Endothelial cell of umbilical vein (primary cell): ENCODE measurements at regions not wholly inside any gene's neighbourhood (a gene's known extent, or its start where the extent isn't known, plus 50 kb on each side); places are given as distances from the start of the nearest gene placed in this dataset.

ENCODE experiments used
- EZH2 ChIP-seq: IDR thresholded peaks from 2 replicates; pipeline ENCODE4 v1.6.1; 2012; ENCODE audit warnings: borderline replicate concordance, low read depth, mild to moderate bottlenecking, moderate library complexity, low read length, inconsistent platforms; ENCODE audit not compliant: severe bottlenecking
- FOS ChIP-seq: IDR thresholded peaks from 2 replicates; pipeline ENCODE4 v1.6.1; 2011; ENCODE audit warnings: mild to moderate bottlenecking, low read length, moderate library complexity, borderline replicate concordance; ENCODE audit not compliant: insufficient read depth
- MYC ChIP-seq: IDR thresholded peaks from one replicate; pipeline ENCODE4 v1.6.1; 2011; ENCODE audit warnings: mild to moderate bottlenecking, low read depth, low read length
- POLR2A ChIP-seq: IDR thresholded peaks from 2 replicates; pipeline ENCODE4 v1.6.1; 2012; ENCODE audit warnings: low read depth, mild to moderate bottlenecking, control low read depth, low read length
- POLR2AphosphoS5 ChIP-seq: IDR thresholded peaks from 2 replicates; pipeline ENCODE4 v1.6.1; 2012; ENCODE audit warnings: low read depth, mild to moderate bottlenecking, control low read depth, low read length, moderate library complexity; ENCODE audit not compliant: insufficient read depth
- TF ChIP-seq, protein P1 (sequence below), 2 donors: IDR thresholded peaks; 1 replicate in 1 of 2; 2 replicates in 1 of 2; pipeline ENCODE4 v1.5.1; 2011; ENCODE audit warnings: low read length in 2 of 2, mild to moderate bottlenecking in 2 of 2, moderate library complexity in 2 of 2, control low read depth in 1 of 2, inconsistent platforms in 1 of 2, low read depth in 1 of 2; ENCODE audit not compliant: insufficient read depth in 1 of 2; ENCODE audit errors: extremely low read depth in 1 of 2

DNA sequence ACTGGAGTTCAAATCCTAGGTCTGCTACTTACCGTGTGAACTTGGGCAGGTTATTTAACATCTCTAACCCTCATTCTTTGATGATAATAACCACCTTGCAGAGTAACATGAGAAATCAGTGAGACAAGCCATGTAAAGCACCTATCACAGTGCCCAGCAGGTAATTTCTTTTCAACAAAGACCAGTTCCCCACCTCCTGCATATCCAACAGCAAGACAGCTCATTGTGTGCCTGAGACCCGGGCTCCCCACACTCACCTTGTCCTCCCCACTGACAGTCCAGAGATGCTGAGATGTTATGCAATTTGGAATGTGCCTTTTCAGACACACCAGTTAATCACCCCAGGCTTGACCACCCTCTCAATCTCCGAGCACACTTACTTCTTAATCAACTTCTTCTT is 367.6 kb upstream of the DAB1 start:
- TF ChIP-seq, protein P1, sequence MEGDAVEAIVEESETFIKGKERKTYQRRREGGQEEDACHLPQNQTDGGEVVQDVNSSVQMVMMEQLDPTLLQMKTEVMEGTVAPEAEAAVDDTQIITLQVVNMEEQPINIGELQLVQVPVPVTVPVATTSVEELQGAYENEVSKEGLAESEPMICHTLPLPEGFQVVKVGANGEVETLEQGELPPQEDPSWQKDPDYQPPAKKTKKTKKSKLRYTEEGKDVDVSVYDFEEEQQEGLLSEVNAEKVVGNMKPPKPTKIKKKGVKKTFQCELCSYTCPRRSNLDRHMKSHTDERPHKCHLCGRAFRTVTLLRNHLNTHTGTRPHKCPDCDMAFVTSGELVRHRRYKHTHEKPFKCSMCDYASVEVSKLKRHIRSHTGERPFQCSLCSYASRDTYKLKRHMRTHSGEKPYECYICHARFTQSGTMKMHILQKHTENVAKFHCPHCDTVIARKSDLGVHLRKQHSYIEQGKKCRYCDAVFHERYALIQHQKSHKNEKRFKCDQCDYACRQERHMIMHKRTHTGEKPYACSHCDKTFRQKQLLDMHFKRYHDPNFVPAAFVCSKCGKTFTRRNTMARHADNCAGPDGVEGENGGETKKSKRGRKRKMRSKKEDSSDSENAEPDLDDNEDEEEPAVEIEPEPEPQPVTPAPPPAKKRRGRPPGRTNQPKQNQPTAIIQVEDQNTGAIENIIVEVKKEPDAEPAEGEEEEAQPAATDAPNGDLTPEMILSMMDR (IDR thresholded peaks at IDR 0.05; ENCODE audit: extremely low read depth in 1 of 2, insufficient read depth in 1 of 2, low read depth in 1 of 2, low read length in 2 of 2): no peak
- TF ChIP-seq EZH2 (no peak), POLR2A (no peak), FOS (no peak), POLR2AphosphoS5 (no peak), MYC (no peak)
